ENCODE measurements at regions not wholly inside any gene's neighbourhood (a gene's known extent, or its start where the extent isn't known, plus 50 kb on each side); places are given as distances from the start of the nearest gene placed in this dataset.

DNA sequence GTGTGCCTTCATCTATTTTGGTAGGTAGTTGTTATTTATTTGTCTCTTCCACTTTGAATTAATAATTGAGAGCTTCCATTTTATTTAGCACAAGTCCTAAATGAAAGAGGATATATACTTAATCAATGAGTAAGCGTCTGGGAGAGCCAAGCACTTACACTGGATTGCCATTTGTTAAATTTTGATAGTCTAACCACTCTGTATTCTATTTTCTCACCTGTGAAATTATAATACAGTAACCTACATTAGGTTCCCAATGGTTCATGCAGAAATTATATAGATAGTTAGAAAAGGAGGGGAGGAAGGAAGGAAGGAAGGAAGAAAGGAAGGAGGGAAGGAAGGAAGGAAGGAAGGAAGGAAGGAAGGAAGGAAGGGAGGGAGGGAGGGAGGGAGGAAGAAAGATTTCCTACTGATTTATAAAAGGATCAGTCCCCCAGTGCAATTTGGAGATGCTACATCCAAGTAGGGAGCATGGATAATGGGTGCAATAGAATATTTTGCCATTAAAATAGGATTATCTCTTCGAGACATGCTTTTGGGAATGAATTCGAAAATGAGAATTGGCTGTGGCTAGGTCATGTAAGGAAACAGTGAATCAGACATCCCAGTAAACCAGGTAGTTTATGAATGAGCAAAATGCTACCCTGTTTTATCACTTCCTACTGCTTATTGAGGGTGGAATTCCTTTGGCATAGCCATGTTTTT is 239.8 kb downstream of the PCDH7 start:
- Histone ChIP-seq H3K4me1 (ENCODE audit: control insufficient read depth, insufficient read depth, low read length) (no peaks in the 10 kb centered on the region), H3K27ac (ENCODE audit: low read depth, low read length) (no peak overlapping the region)

DNA sequence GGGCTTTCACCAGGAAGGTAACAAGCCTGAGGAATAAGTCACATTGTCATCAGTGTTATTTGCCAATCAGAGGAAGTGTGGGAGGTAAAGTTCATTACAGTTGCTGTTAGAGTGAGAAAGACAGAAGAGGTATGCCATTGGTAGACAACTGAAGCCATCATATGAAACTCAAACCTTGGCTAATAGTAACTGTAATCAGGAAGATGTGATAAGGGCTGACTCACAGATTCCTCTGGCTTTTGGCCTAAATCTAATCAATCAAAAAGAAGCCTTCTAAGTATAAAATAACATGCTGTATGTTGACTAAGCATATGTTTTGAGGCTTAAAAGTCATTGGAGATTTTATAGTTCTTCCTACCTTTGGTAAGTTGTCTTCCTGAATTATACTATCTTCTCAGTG is 242.8 kb downstream of the PCDH7 start:
- Histone ChIP-seq H3K9me3 (ENCODE audit: control insufficient read depth, insufficient read depth, low read depth, low read length) (no peaks in the 10 kb centered on the region), H3K27ac (ENCODE audit: low read depth, low read length) (no peak overlapping the region), H3K4me3 (ENCODE audit: low read depth, low read length) (no peak overlapping the region), H3K4me1 (ENCODE audit: control insufficient read depth, insufficient read depth, low read length) (no peaks in the 10 kb centered on the region), H3K27me3 (ENCODE audit: control insufficient read depth, insufficient read depth, low read length) (no peaks in the 10 kb centered on the region), H3K9ac (ENCODE audit: low read length) (no peak overlapping the region), H3K36me3 (ENCODE audit: control insufficient read depth, insufficient read depth, low read length) (no peaks in the 10 kb centered on the region)

More for the DNA sequence above, 239.8 kb downstream of the PCDH7 start:
- Histone ChIP-seq H3K36me3 (ENCODE audit: control insufficient read depth, insufficient read depth, low read length) (no peaks in the 10 kb centered on the region), H3K9ac (ENCODE audit: low read length) (no peak overlapping the region), H3K9me3 (ENCODE audit: control insufficient read depth, insufficient read depth, low read depth, low read length) (no peaks in the 10 kb centered on the region), H3K27me3 (ENCODE audit: control insufficient read depth, insufficient read depth, low read length) (no peaks in the 10 kb centered on the region), H3K4me3 (ENCODE audit: low read depth, low read length) (no peak overlapping the region)

DNA sequence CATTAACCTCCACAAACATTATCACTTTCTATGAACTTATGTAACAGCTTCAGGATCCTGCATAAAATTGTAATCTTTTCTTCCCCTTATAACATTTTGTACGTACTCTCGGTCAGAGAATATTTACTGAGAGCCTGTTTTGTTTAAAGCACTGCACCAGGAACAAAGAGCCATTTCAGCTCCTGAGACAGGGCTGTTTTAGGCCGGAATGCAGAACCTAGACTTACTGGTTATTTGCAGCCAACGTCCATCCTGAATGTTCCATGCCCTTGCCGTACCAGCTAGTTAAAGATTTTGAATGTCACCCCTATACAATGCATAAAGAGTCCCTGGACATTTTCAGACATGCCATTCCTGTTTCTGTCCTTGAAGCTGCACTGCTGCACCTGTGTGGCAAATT is 248.8 kb downstream of the PCDH7 start:
- Histone ChIP-seq H3K4me1 (ENCODE audit: control insufficient read depth, insufficient read depth, low read length) (no peaks in the 10 kb centered on the region), H3K27me3 (ENCODE audit: control insufficient read depth, insufficient read depth, low read length) (no peaks in the 10 kb centered on the region), H3K9me3 (ENCODE audit: control insufficient read depth, insufficient read depth, low read depth, low read length) (no peaks in the 10 kb centered on the region), H3K36me3 (ENCODE audit: control insufficient read depth, insufficient read depth, low read length) (no peaks in the 10 kb centered on the region), H3K4me3 (ENCODE audit: low read depth, low read length) (no peak overlapping the region), H3K27ac (ENCODE audit: low read depth, low read length) (no peak overlapping the region), H3K9ac (ENCODE audit: low read length) (no peak overlapping the region)

DNA sequence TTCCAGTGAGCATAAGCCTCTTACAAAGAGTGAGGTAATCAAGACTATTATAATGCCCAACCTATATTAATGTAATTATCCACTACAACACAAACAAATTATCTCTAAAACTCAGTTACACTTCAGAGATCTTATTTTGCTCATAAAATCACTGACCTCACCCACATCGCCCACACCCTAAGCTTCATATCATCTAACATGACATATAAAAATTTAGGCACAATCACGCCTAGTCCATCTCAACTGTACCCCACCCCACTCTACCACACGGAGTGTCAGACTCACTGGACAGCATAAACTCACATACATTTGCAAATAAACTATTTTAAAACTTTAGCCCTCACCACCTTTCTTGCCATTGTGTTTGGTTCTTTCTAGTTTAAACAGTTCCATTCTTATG is 252.4 kb downstream of the PCDH7 start:
- no peak overlapping the region for H3K4me3 ChIP-seq (ENCODE audit: low read depth, low read length)
- no peaks in the 10 kb centered on the region for H3K9me3 ChIP-seq (ENCODE audit: control insufficient read depth, insufficient read depth, low read depth, low read length)
- no peak overlapping the region for H3K9ac ChIP-seq (ENCODE audit: low read length)
- no peak overlapping the region for H3K27ac ChIP-seq (ENCODE audit: low read depth, low read length)
- no peaks in the 10 kb centered on the region for H3K36me3 ChIP-seq (ENCODE audit: control insufficient read depth, insufficient read depth, low read length)
- peaks cover 4% of the 10 kb centered on the region for H3K4me1 ChIP-seq (ENCODE audit: control insufficient read depth, insufficient read depth, low read length)
- H3K27me3 ChIP-seq (ENCODE audit: control insufficient read depth, insufficient read depth, low read length) = no peaks in the 10 kb centered on the region

DNA sequence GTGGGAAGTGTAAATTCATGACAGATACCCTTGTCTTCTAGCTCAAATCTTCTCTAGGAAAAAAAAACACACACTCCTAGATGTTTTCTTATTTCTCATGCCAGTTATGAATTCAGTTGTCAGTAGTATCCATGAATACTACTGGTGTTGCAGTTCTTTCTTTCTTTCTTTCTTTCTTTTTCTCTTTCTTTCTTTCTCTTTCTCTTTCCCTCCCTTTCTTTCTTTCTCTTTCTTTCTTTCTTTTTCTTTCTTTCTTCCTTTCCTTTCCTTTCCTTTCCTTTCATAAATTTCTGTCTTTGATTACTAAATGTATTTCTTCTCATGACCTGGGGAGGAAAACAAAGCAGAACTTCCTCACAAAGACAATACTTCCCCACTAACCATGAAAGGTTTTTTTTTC is 253.8 kb downstream of the PCDH7 start:
- H3K27me3 ChIP-seq (ENCODE audit: control insufficient read depth, insufficient read depth, low read length) = no peaks in the 10 kb centered on the region
- peaks cover 4% of the 10 kb centered on the region for H3K4me1 ChIP-seq (ENCODE audit: control insufficient read depth, insufficient read depth, low read length)
- H3K4me3 ChIP-seq (ENCODE audit: low read depth, low read length) = no peak overlapping the region
- no peak overlapping the region for H3K9ac ChIP-seq (ENCODE audit: low read length)
- no peaks in the 10 kb centered on the region for H3K36me3 ChIP-seq (ENCODE audit: control insufficient read depth, insufficient read depth, low read length)
- no peak overlapping the region for H3K27ac ChIP-seq (ENCODE audit: low read depth, low read length)
- H3K9me3 ChIP-seq (ENCODE audit: control insufficient read depth, insufficient read depth, low read depth, low read length) = no peaks in the 10 kb centered on the region

DNA sequence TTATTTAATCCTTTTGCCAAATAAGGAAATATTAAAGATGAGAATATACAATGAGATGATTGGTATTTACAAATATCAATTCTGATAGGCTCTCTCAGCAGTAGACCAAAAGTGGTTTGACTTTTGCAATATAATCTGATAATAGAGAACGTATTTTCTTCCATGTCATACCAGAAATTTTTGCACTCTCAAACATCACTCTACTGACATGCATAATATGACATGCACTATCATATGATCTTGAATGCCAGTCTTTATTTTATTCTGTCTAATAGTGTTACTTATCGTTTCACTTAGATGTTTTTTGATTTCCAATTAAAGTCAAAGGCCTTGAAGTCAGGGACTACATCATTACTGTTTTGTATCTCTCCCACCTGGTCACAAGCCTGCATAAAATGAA is 259.2 kb downstream of the PCDH7 start:
- H3K4me3 ChIP-seq (ENCODE audit: low read depth, low read length) = no peak overlapping the region

DNA sequence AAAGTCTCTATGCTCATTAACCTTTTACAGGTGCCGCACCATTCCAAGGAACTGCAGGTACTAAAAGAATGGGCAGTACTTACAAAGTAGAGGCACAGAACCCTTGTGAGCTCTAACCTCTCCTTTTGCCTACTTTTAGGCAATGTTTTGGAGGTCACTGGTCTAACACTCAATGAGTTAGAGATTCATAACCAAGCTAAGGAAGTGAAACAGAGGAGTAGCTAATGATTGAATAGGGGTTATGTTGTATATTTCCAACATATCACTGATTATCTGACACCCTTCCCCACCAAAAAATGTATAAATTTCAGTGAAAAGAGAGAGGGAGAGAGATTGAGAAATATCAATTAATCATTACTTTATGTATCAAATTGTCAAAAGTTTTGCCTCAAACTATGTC is 269.3 kb downstream of the PCDH7 start:
- H3K36me3 ChIP-seq (ENCODE audit: control insufficient read depth, insufficient read depth, low read length) = no peaks in the 10 kb centered on the region
- no peak overlapping the region for H3K4me3 ChIP-seq (ENCODE audit: low read depth, low read length)
- H3K9ac ChIP-seq (ENCODE audit: low read length) = no peak overlapping the region
- H3K4me1 ChIP-seq (ENCODE audit: control insufficient read depth, insufficient read depth, low read length) = no peaks in the 10 kb centered on the region
- H3K27me3 ChIP-seq (ENCODE audit: control insufficient read depth, insufficient read depth, low read length) = no peaks in the 10 kb centered on the region
- no peaks in the 10 kb centered on the region for H3K9me3 ChIP-seq (ENCODE audit: control insufficient read depth, insufficient read depth, low read depth, low read length)
- no peak overlapping the region for H3K27ac ChIP-seq (ENCODE audit: low read depth, low read length)

More for the DNA sequence above, 259.2 kb downstream of the PCDH7 start:
- Histone ChIP-seq H3K9ac (ENCODE audit: low read length) (no peak overlapping the region), H3K9me3 (ENCODE audit: control insufficient read depth, insufficient read depth, low read depth, low read length) (no peaks in the 10 kb centered on the region), H3K4me1 (ENCODE audit: control insufficient read depth, insufficient read depth, low read length) (peaks cover 4% of the 10 kb centered on the region), H3K27ac (ENCODE audit: low read depth, low read length) (no peak overlapping the region), H3K36me3 (ENCODE audit: control insufficient read depth, insufficient read depth, low read length) (no peaks in the 10 kb centered on the region), H3K27me3 (ENCODE audit: control insufficient read depth, insufficient read depth, low read length) (no peaks in the 10 kb centered on the region)

DNA sequence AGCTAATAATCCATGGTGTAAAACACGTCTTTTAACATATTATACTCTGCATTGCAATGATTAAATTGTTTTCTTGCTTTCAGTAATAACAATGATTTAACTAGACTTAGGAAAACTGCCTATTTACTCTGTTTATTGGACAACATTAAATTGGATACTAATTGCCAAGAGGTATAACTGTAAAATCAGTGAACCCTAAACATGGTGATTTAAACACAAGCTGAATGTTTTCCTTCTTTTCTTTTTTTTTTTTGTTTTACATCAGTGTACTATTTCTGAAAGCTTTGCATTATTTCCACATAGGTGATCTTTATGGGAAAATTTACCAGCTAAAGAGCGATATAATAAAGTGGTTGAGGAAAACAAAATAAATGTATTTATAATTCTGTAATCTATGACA is 276.7 kb downstream of the PCDH7 start:
- Histone ChIP-seq H3K36me3 (ENCODE audit: control insufficient read depth, insufficient read depth, low read length) (no peaks in the 10 kb centered on the region), H3K9ac (ENCODE audit: low read length) (no peak overlapping the region), H3K27me3 (ENCODE audit: control insufficient read depth, insufficient read depth, low read length) (no peaks in the 10 kb centered on the region), H3K4me3 (ENCODE audit: low read depth, low read length) (no peak overlapping the region), H3K4me1 (ENCODE audit: control insufficient read depth, insufficient read depth, low read length) (no peaks in the 10 kb centered on the region), H3K9me3 (ENCODE audit: control insufficient read depth, insufficient read depth, low read depth, low read length) (peaks cover 4% of the 10 kb centered on the region; the same call in 1 of the 2 replicates), H3K27ac (ENCODE audit: low read depth, low read length) (no peak overlapping the region)

DNA sequence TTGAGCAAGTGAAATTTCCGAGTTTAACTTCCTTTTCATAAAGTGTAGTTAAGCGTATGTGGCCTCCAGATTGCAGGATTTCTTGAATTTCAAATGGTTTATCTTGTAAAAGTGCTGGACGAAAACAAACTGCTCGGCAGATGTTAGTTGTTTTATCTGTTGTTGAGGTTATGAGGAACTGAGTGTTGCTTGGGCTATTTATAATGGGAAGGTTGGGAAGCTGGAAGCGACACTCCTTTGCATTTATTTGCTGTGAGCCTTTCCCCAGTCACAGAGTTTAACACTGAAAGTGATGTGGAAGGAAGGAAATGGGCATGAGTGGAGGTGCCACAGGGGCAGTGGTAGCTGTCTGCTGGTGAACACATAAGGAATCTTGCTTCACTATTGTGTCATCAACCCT is 284.9 kb downstream of the PCDH7 start:
- no peak overlapping the region for H3K4me3 ChIP-seq (ENCODE audit: low read depth, low read length)
- H3K9me3 ChIP-seq (ENCODE audit: control insufficient read depth, insufficient read depth, low read depth, low read length) = no peaks in the 10 kb centered on the region
- H3K27ac ChIP-seq (ENCODE audit: low read depth, low read length) = no peak overlapping the region
- H3K9ac ChIP-seq (ENCODE audit: low read length) = no peak overlapping the region
- H3K36me3 ChIP-seq (ENCODE audit: control insufficient read depth, insufficient read depth, low read length) = no peaks in the 10 kb centered on the region
- H3K4me1 ChIP-seq (ENCODE audit: control insufficient read depth, insufficient read depth, low read length) = no peaks in the 10 kb centered on the region
- H3K27me3 ChIP-seq (ENCODE audit: control insufficient read depth, insufficient read depth, low read length) = no peaks in the 10 kb centered on the region

DNA sequence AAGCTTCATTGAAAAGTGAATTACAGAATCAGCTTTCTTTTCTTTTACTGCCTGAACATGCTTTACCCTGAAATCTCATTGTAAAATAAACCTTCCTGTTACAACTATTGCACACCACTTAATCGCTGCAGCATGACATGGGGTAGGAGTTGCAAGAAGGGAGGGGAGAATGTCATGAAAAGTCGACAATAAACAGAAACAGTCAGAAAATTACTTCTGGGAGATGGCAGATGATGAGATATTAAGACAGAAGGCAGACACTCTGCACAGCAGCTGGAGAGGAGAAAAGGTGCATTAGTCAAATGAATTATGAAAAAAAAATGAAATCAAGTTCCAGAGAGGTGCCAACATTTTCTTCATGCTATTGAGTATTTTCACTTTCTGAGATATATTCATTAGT is 287.7 kb downstream of the PCDH7 start:
- Histone ChIP-seq H3K27ac (ENCODE audit: low read depth, low read length) (no peak overlapping the region), H3K9me3 (ENCODE audit: control insufficient read depth, insufficient read depth, low read depth, low read length) (no peaks in the 10 kb centered on the region), H3K36me3 (ENCODE audit: control insufficient read depth, insufficient read depth, low read length) (no peaks in the 10 kb centered on the region), H3K27me3 (ENCODE audit: control insufficient read depth, insufficient read depth, low read length) (no peaks in the 10 kb centered on the region), H3K4me3 (ENCODE audit: low read depth, low read length) (no peak overlapping the region), H3K4me1 (ENCODE audit: control insufficient read depth, insufficient read depth, low read length) (no peaks in the 10 kb centered on the region), H3K9ac (ENCODE audit: low read length) (no peak overlapping the region)

DNA sequence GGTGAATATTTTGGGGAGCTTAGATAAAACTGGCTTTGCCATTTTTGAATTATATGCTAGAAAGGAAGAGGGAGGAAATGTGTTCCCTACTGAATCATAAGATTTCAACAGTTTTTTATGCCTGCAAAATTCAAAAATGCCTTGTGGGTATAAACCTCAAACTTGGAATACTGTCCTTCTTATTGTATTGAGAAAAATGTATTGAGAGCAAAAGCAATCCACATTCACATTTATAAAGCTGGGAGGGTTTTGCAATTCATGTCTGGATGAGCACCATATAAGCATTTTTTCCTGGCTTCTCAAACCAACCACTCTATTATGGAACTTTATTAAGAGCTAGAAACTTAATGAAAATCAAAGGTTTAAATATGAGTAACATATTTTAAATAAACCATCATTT is 289.8 kb downstream of the PCDH7 start:
- no peak overlapping the region for H3K4me3 ChIP-seq (ENCODE audit: low read depth, low read length)
- H3K27ac ChIP-seq (ENCODE audit: low read depth, low read length) = no peak overlapping the region
- H3K9ac ChIP-seq (ENCODE audit: low read length) = no peak overlapping the region
- no peaks in the 10 kb centered on the region for H3K4me1 ChIP-seq (ENCODE audit: control insufficient read depth, insufficient read depth, low read length)
- H3K9me3 ChIP-seq (ENCODE audit: control insufficient read depth, insufficient read depth, low read depth, low read length) = no peaks in the 10 kb centered on the region
- H3K27me3 ChIP-seq (ENCODE audit: control insufficient read depth, insufficient read depth, low read length) = no peaks in the 10 kb centered on the region
- H3K36me3 ChIP-seq (ENCODE audit: control insufficient read depth, insufficient read depth, low read length) = no peaks in the 10 kb centered on the region

DNA sequence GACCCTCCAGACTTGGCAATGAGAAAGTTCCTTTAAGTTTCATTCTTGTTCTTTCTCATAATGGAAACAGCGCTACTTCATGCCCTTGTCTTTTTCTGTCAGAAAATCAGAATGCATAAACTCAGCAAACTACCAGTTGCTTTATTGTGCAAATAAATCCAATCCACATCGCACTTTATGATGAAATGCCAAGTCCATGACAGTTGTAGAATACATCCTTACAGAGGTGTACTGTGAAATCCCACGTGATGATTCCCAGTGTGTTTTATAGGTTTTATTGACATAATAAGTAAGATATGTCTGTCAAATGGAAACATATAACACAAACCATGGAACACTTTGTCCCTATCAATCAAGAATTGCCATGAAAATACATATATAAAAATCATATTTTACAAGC is 295.0 kb downstream of the PCDH7 start:
- no peaks in the 10 kb centered on the region for H3K4me1 ChIP-seq (ENCODE audit: control insufficient read depth, insufficient read depth, low read length)
- no peak overlapping the region for H3K4me3 ChIP-seq (ENCODE audit: low read depth, low read length)
- H3K27me3 ChIP-seq (ENCODE audit: control insufficient read depth, insufficient read depth, low read length) = no peaks in the 10 kb centered on the region
- no peak overlapping the region for H3K27ac ChIP-seq (ENCODE audit: low read depth, low read length)
- H3K9me3 ChIP-seq (ENCODE audit: control insufficient read depth, insufficient read depth, low read depth, low read length) = no peaks in the 10 kb centered on the region
- no peak overlapping the region for H3K9ac ChIP-seq (ENCODE audit: low read length)
- H3K36me3 ChIP-seq (ENCODE audit: control insufficient read depth, insufficient read depth, low read length) = no peaks in the 10 kb centered on the region
